ENCODE measurements at regions not wholly inside any gene's neighbourhood (a gene's known extent, or its start where the extent isn't known, plus 50 kb on each side); places are given as distances from the start of the nearest gene placed in this dataset.

GRCh38 chr22:22424210-22424800 is 84.2 kb downstream of the ZNF280B start:
- no peak for DNase-seq (ENCODE audit: low read depth)
- Histone ChIP-seq H3K27me3 (ENCODE audit: control insufficient read depth, insufficient read depth, low read length) (peaks cover 4% of the 10 kb centered on the region), H3K36me3 (ENCODE audit: control insufficient read depth, insufficient read depth, low read length) (no peaks in the 10 kb centered on the region), H3K4me3 (ENCODE audit: low read depth, low read length) (no peak overlapping the region)
- no peak for TF ChIP-seq CTCF (IDR thresholded peaks at IDR 0.05; ENCODE audit: insufficient read depth, low read length, poor library complexity, severe bottlenecking)

- no peak overlapping the region for H3K4me3 ChIP-seq (ENCODE audit: low read depth, low read length)
- DNase-seq (ENCODE audit: low read depth) = no peak
- no peak for TF ChIP-seq CTCF (IDR thresholded peaks at IDR 0.05; ENCODE audit: insufficient read depth, low read length, poor library complexity, severe bottlenecking)
- H3K27me3 ChIP-seq (ENCODE audit: control insufficient read depth, insufficient read depth, low read length) = peaks cover 4% of the 10 kb centered on the region
- no peaks in the 10 kb centered on the region for H3K36me3 ChIP-seq (ENCODE audit: control insufficient read depth, insufficient read depth, low read length)
Observed at GRCh38 chr22:22424956-22425355, 83.6 kb downstream of the ZNF280B start.

- TF ChIP-seq CTCF (IDR thresholded peaks at IDR 0.05; ENCODE audit: insufficient read depth, low read length, poor library complexity, severe bottlenecking) = no peak
- Histone ChIP-seq H3K4me3 (ENCODE audit: low read depth, low read length) (no peak overlapping the region), H3K36me3 (ENCODE audit: control insufficient read depth, insufficient read depth, low read length) (no peaks in the 10 kb centered on the region), H3K27me3 (ENCODE audit: control insufficient read depth, insufficient read depth, low read length) (peaks cover 4% of the 10 kb centered on the region)
- no peak for DNase-seq (ENCODE audit: low read depth)
Observed at GRCh38 chr22:22425356-22425755, 83.2 kb downstream of the ZNF280B start.

GRCh38 chr22:22425783-22426624 is 82.5 kb downstream of the ZNF280B start:
- no peak for DNase-seq (ENCODE audit: low read depth)
- Histone ChIP-seq H3K4me3 (ENCODE audit: low read depth, low read length) (no peak overlapping the region), H3K36me3 (ENCODE audit: control insufficient read depth, insufficient read depth, low read length) (no peaks in the 10 kb centered on the region), H3K27me3 (ENCODE audit: control insufficient read depth, insufficient read depth, low read length) (peaks cover 4% of the 10 kb centered on the region)
- no peak for TF ChIP-seq CTCF (IDR thresholded peaks at IDR 0.05; ENCODE audit: insufficient read depth, low read length, poor library complexity, severe bottlenecking)

GRCh38 chr22:22427542-22428065 is 80.9 kb downstream of the ZNF280B start:
- Histone ChIP-seq H3K36me3 (ENCODE audit: control insufficient read depth, insufficient read depth, low read length) (no peaks in the 10 kb centered on the region), H3K4me3 (ENCODE audit: low read depth, low read length) (no peak overlapping the region), H3K27me3 (ENCODE audit: control insufficient read depth, insufficient read depth, low read length) (peaks cover 6% of the 10 kb centered on the region)
- no peak for TF ChIP-seq CTCF (IDR thresholded peaks at IDR 0.05; ENCODE audit: insufficient read depth, low read length, poor library complexity, severe bottlenecking)
- no peak for DNase-seq (ENCODE audit: low read depth)

All from kidney epithelial cell (primary cell).